SK-N-SH treated with all-trans-retinoic acid at 6 μM for 48 hours (cell line): ENCODE measurements at regions not wholly inside any gene's neighbourhood (a gene's known extent, or its start where the extent isn't known, plus 50 kb on each side); places are given as distances from the start of the nearest gene placed in this dataset.

Experiments
- ARNTL ChIP-seq: fragments of 450-650 bp; formaldehyde crosslinking; IDR thresholded peaks from 2 replicates; pipeline ENCODE4 v1.5.0; 2020; ENCODE audit warnings: low read depth, mild to moderate bottlenecking, moderate library complexity, borderline replicate concordance
- BACH2 ChIP-seq: fragments of 250-450 bp; sonication (Bioruptor Pico); IDR thresholded peaks from 2 replicates; pipeline ENCODE4 v1.9.0; 2021; ENCODE audit warnings: mild to moderate bottlenecking, borderline replicate concordance
- GLIS3 ChIP-seq: fragments of 250-450 bp; sonication (Bioruptor Pico); IDR thresholded peaks from 2 replicates; pipeline ENCODE4 v1.5.0; 2020; ENCODE audit warnings: mild to moderate bottlenecking, moderate library complexity
- RARB ChIP-seq: fragments of 250-450 bp; sonication (Bioruptor Pico); IDR thresholded peaks from 2 replicates; pipeline ENCODE4 v1.8.0; 2021; ENCODE audit warnings: mild to moderate bottlenecking, moderate library complexity
- SNAI2 ChIP-seq: fragments of 250-450 bp; sonication (Bioruptor Pico); IDR thresholded peaks from 2 replicates; pipeline ENCODE4 v1.5.0; 2020; ENCODE audit warnings: mild to moderate bottlenecking, moderate library complexity
- TCF4 ChIP-seq: fragments of 250-450 bp; sonication (Bioruptor Pico); IDR thresholded peaks from 2 replicates; pipeline ENCODE4 v1.8.0; 2021; ENCODE audit warnings: mild to moderate bottlenecking, moderate library complexity, borderline replicate concordance
- TOX ChIP-seq: fragments of 250-450 bp; sonication (Bioruptor Pico); IDR thresholded peaks from 2 replicates; pipeline ENCODE4 v1.8.0; 2021; ENCODE audit warnings: mild to moderate bottlenecking, moderate library complexity, borderline replicate concordance
- ZFP30 ChIP-seq: fragments of 450-650 bp; formaldehyde crosslinking; IDR thresholded peaks from 2 replicates; pipeline ENCODE4 v1.5.0; 2022; ENCODE audit warnings: mild to moderate bottlenecking, moderate library complexity
- ZNF565 ChIP-seq: fragments of 450-650 bp; formaldehyde crosslinking; conservative IDR thresholded peaks from 2 replicates; pipeline ENCODE4 v1.5.0; 2020; ENCODE audit warnings: low read depth, mild to moderate bottlenecking, moderate library complexity
- ZNF70 ChIP-seq: fragments of 450-650 bp; formaldehyde crosslinking; IDR thresholded peaks from 2 replicates; pipeline ENCODE4 v1.5.0; 2020; ENCODE audit warnings: mild to moderate bottlenecking, moderate library complexity
- ZNF8 ChIP-seq: fragments of 450-650 bp; formaldehyde crosslinking; IDR thresholded peaks from 2 replicates; pipeline ENCODE4 v1.5.0; 2020; ENCODE audit warnings: mild to moderate bottlenecking, moderate library complexity
- TF ChIP-seq, protein P1 (sequence below): fragments of 250-450 bp; sonication (Bioruptor Pico); IDR thresholded peaks from 2 replicates; pipeline ENCODE4 v1.8.0; 2020; ENCODE audit warnings: mild to moderate bottlenecking, moderate library complexity, borderline replicate concordance
- TF ChIP-seq, protein P2 (sequence below): fragments of 250-450 bp; sonication (Bioruptor Pico); IDR thresholded peaks from 2 replicates; pipeline ENCODE4 v1.8.0; 2021; ENCODE audit warnings: low read depth, mild to moderate bottlenecking, moderate library complexity, borderline replicate concordance

DNA sequence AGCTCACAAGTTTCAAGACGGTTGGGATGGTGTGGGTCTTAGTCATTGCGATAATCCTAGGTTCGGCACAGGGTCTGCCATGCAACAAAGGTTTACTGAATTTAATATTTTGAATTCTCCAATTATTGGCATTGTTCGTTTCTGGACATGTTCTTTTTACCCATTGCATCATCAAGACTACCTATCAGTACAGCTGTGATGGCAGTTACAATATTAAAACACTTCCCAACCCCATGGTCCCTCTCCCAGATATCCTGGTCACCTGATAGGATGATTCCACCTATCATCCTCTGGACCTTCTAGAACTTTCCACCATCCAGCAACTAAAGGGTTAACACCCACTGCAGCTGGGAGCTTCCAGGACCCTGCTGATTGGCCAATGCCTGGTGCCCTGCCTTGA, 377.8 kb upstream of the PRKCQ start:
- TF ChIP-seq GLIS3: no peak
- TF ChIP-seq TCF4: no peak
- TF ChIP-seq, protein P1, sequence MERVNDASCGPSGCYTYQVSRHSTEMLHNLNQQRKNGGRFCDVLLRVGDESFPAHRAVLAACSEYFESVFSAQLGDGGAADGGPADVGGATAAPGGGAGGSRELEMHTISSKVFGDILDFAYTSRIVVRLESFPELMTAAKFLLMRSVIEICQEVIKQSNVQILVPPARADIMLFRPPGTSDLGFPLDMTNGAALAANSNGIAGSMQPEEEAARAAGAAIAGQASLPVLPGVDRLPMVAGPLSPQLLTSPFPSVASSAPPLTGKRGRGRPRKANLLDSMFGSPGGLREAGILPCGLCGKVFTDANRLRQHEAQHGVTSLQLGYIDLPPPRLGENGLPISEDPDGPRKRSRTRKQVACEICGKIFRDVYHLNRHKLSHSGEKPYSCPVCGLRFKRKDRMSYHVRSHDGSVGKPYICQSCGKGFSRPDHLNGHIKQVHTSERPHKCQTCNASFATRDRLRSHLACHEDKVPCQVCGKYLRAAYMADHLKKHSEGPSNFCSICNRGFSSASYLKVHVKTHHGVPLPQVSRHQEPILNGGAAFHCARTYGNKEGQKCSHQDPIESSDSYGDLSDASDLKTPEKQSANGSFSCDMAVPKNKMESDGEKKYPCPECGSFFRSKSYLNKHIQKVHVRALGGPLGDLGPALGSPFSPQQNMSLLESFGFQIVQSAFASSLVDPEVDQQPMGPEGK: no peak
- TF ChIP-seq, protein P2, sequence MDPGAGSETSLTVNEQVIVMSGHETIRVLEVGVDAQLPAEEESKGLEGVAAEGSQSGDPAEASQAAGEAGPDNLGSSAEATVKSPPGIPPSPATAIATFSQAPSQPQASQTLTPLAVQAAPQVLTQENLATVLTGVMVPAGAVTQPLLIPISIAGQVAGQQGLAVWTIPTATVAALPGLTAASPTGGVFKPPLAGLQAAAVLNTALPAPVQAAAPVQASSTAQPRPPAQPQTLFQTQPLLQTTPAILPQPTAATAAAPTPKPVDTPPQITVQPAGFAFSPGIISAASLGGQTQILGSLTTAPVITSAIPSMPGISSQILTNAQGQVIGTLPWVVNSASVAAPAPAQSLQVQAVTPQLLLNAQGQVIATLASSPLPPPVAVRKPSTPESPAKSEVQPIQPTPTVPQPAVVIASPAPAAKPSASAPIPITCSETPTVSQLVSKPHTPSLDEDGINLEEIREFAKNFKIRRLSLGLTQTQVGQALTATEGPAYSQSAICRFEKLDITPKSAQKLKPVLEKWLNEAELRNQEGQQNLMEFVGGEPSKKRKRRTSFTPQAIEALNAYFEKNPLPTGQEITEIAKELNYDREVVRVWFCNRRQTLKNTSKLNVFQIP (CRISPR knock-in tag): no peak
- no peak for TF ChIP-seq RARB (CRISPR knock-in tag)
- no peak for TF ChIP-seq BACH2 (CRISPR knock-in tag)
- no peak for TF ChIP-seq TOX (CRISPR knock-in tag)
- TF ChIP-seq ZNF8 (CRISPR knock-in tag): no peak
- TF ChIP-seq ZNF70 (CRISPR knock-in tag): no peak
- no peak for TF ChIP-seq ARNTL (CRISPR knock-in tag)
- no peak for TF ChIP-seq ZNF565
- no peak for TF ChIP-seq SNAI2
- TF ChIP-seq ZFP30: no peak
